Astrocyte (in vitro differentiated cells and primary cell): ENCODE measurements at regions not wholly inside any gene's neighbourhood (a gene's known extent, or its start where the extent isn't known, plus 50 kb on each side); places are given as distances from the start of the nearest gene placed in this dataset.
"Not testable (repeated sequence)": the region's sequence is repeated elsewhere in the genome, so short reads cannot be mapped to it uniquely, and the experiment has no call there.

Experiments
- DNase-seq: peaks from one replicate; pipeline ENCODE4 v3.0.0-alpha.2; 2010; ENCODE audit warnings: low read depth
- FAIRE-seq: peaks from 2 replicates; lab custom pipeline; 2011; peaks lifted over from hg19 to GRCh38; lab: Jason Lieb, UNC
- H2AFZ ChIP-seq: 2 replicates; pipeline ENCODE4 v1.6.0; 2012; ENCODE audit warnings: low read depth, low read length, inconsistent platforms
- H3K27ac ChIP-seq: 2 replicates; pipeline ENCODE4 v1.5.1; 2011; ENCODE audit warnings: low read depth, low read length, inconsistent platforms
- H3K27me3 ChIP-seq: 2 replicates; pipeline ENCODE4 v1.6.0; 2011; ENCODE audit warnings: low read length, inconsistent platforms; ENCODE audit not compliant: insufficient read depth
- H3K36me3 ChIP-seq: 2 replicates; pipeline ENCODE4 v1.5.1; 2011; ENCODE audit warnings: low read length, inconsistent platforms; ENCODE audit not compliant: insufficient read depth
- H3K4me1 ChIP-seq: 2 replicates; pipeline ENCODE4 v1.5.1; 2011; ENCODE audit warnings: low read length, inconsistent platforms; ENCODE audit not compliant: insufficient read depth
- H3K4me2 ChIP-seq: 2 replicates; pipeline ENCODE4 v1.6.0; 2012; ENCODE audit warnings: low read length, inconsistent platforms
- H3K4me3 ChIP-seq: 2 replicates; pipeline ENCODE4 v1.5.1; 2011; ENCODE audit warnings: low read depth, mild to moderate bottlenecking, low read length, inconsistent platforms; ENCODE audit not compliant: insufficient read depth
- H3K79me2 ChIP-seq: 2 replicates; pipeline ENCODE4 v1.6.0; 2012; ENCODE audit warnings: mild to moderate bottlenecking, low read length, inconsistent platforms; ENCODE audit not compliant: insufficient read depth
- H3K9ac ChIP-seq: 2 replicates; pipeline ENCODE4 v1.6.0; 2012; ENCODE audit warnings: mild to moderate bottlenecking, low read length, inconsistent platforms
- H3K9me3 ChIP-seq: 2 replicates; pipeline ENCODE4 v1.5.1; 2012; ENCODE audit warnings: low read depth, mild to moderate bottlenecking, low read length, inconsistent platforms; ENCODE audit not compliant: insufficient read depth
- H4K20me1 ChIP-seq: 2 replicates; pipeline ENCODE4 v1.6.0; 2012; ENCODE audit warnings: low read length, inconsistent platforms; ENCODE audit not compliant: insufficient read depth
- H3K27ac Mint-ChIP-seq: one replicate; pipeline ENCODE4 v1.8.0; 2021; ENCODE audit warnings: mild to moderate bottlenecking, mixed read lengths; ENCODE audit not compliant: unreplicated experiment
- H3K27me3 Mint-ChIP-seq: one replicate; pipeline ENCODE4 v1.8.0; 2021; ENCODE audit warnings: low read depth, mixed read lengths; ENCODE audit not compliant: unreplicated experiment
- H3K36me3 Mint-ChIP-seq: one replicate; pipeline ENCODE4 v1.8.0; 2021; ENCODE audit warnings: low read depth, mixed read lengths; ENCODE audit not compliant: unreplicated experiment
- H3K4me1 Mint-ChIP-seq: one replicate; pipeline ENCODE4 v1.8.0; 2021; ENCODE audit warnings: low read depth, mixed read lengths; ENCODE audit not compliant: unreplicated experiment
- H3K4me3 Mint-ChIP-seq: one replicate; pipeline ENCODE4 v1.8.0; 2021; ENCODE audit warnings: mild to moderate bottlenecking, moderate library complexity, mixed read lengths; ENCODE audit not compliant: unreplicated experiment
- H3K9me3 Mint-ChIP-seq: one replicate; pipeline ENCODE4 v1.8.0; 2021; ENCODE audit warnings: mild to moderate bottlenecking, mixed read lengths; ENCODE audit not compliant: unreplicated experiment
- CTCF ChIP-seq: IDR thresholded peaks from 2 replicates; pipeline ENCODE4 v1.5.1; 2011; ENCODE audit warnings: low read depth, mild to moderate bottlenecking, inconsistent platforms, low read length, moderate library complexity; ENCODE audit not compliant: insufficient read depth
- EZH2 ChIP-seq: IDR thresholded peaks from 2 replicates; pipeline ENCODE4 v1.6.1; 2012; ENCODE audit warnings: mild to moderate bottlenecking, low read length, inconsistent platforms; ENCODE audit not compliant: insufficient read depth

GRCh38 chrX:128408842-128409241 lies 356.6 kb upstream of the ACTRT1 start:
- H3K27ac Mint-ChIP-seq: no peak overlapping the region
- no peak for DNase-seq
- H3K27ac ChIP-seq: no peak overlapping the region
- no peaks in the 10 kb centered on the region for H3K79me2 ChIP-seq
- TF ChIP-seq CTCF: no peak
- TF ChIP-seq EZH2: no peak
- no peaks in the 10 kb centered on the region for H3K9me3 ChIP-seq
- no peak overlapping the region for H2AFZ ChIP-seq
- H3K36me3 ChIP-seq: no peaks in the 10 kb centered on the region
- H3K36me3 Mint-ChIP-seq: no peaks in the 10 kb centered on the region
- no peak overlapping the region for H3K4me2 ChIP-seq
- no peaks in the 10 kb centered on the region for H3K4me1 ChIP-seq
- H3K9ac ChIP-seq: no peak overlapping the region
- no peak overlapping the region for H3K4me3 Mint-ChIP-seq
- H3K9me3 Mint-ChIP-seq: no peaks in the 10 kb centered on the region
- no peaks in the 10 kb centered on the region for H3K27me3 ChIP-seq
- FAIRE-seq: peak; percentile 37
- no peaks in the 10 kb centered on the region for H3K27me3 Mint-ChIP-seq
- H3K4me1 Mint-ChIP-seq: no peaks in the 10 kb centered on the region
- no peaks in the 10 kb centered on the region for H4K20me1 ChIP-seq
- H3K4me3 ChIP-seq: no peak overlapping the region

GRCh38 chrX:128396601-128397000 lies 344.4 kb upstream of the ACTRT1 start:
- no peaks in the 10 kb centered on the region for H3K79me2 ChIP-seq
- no peak overlapping the region for H2AFZ ChIP-seq
- H3K27ac ChIP-seq: no peak overlapping the region
- no peak overlapping the region for H3K4me3 ChIP-seq
- no peak for TF ChIP-seq CTCF
- no peak for TF ChIP-seq EZH2
- FAIRE-seq (peak; percentile 92), DNase-seq (no peak)
- H3K4me2 ChIP-seq: no peak overlapping the region
- Mint-ChIP-seq H3K4me3 (no peak overlapping the region), H3K4me1 (peaks cover 14% of the 10 kb centered on the region), H3K36me3 (no peaks in the 10 kb centered on the region), H3K9me3 (no peaks in the 10 kb centered on the region), H3K27me3 (no peaks in the 10 kb centered on the region), H3K27ac (peak overlapping the region; percentile 83)
- no peak overlapping the region for H3K9ac ChIP-seq
- no peaks in the 10 kb centered on the region for H3K27me3 ChIP-seq
- H3K4me1 ChIP-seq: no peaks in the 10 kb centered on the region
- H3K9me3 ChIP-seq: no peaks in the 10 kb centered on the region
- no peaks in the 10 kb centered on the region for H4K20me1 ChIP-seq
- no peaks in the 10 kb centered on the region for H3K36me3 ChIP-seq

- H3K9me3 Mint-ChIP-seq, H4K20me1 ChIP-seq, H3K4me3 Mint-ChIP-seq, H3K36me3 ChIP-seq, H3K79me2 ChIP-seq, FAIRE-seq, H3K27me3 Mint-ChIP-seq, H3K27ac Mint-ChIP-seq, H3K27me3 ChIP-seq, H3K4me1 Mint-ChIP-seq, H3K4me3 ChIP-seq, H3K9me3 ChIP-seq, H2AFZ ChIP-seq, H3K36me3 Mint-ChIP-seq, H3K9ac ChIP-seq, DNase-seq, H3K27ac ChIP-seq, H3K4me1 ChIP-seq, H3K4me2 ChIP-seq: not testable (repeated sequence)
Measured at GRCh38 chrX:128383846-128384245, 331.6 kb upstream of the ACTRT1 start.
